Activated CD4-positive, alpha-beta T cell treated with anti-CD3 and anti-CD28 coated beads, Interleukin-2, amount 50 U/mL, for 1 hour (primary cell): ENCODE measurements at regions not wholly inside any gene's neighbourhood (a gene's known extent, or its start where the extent isn't known, plus 50 kb on each side); places are given as distances from the start of the nearest gene placed in this dataset.
"Not testable (repeated sequence)": the region's sequence is repeated elsewhere in the genome, so short reads cannot be mapped to it uniquely, and the experiment has no call there.

Experiments used
- DNase-seq: peaks from one replicate; pipeline ENCODE4 v3.0.0-alpha.2; 2020

DNA sequence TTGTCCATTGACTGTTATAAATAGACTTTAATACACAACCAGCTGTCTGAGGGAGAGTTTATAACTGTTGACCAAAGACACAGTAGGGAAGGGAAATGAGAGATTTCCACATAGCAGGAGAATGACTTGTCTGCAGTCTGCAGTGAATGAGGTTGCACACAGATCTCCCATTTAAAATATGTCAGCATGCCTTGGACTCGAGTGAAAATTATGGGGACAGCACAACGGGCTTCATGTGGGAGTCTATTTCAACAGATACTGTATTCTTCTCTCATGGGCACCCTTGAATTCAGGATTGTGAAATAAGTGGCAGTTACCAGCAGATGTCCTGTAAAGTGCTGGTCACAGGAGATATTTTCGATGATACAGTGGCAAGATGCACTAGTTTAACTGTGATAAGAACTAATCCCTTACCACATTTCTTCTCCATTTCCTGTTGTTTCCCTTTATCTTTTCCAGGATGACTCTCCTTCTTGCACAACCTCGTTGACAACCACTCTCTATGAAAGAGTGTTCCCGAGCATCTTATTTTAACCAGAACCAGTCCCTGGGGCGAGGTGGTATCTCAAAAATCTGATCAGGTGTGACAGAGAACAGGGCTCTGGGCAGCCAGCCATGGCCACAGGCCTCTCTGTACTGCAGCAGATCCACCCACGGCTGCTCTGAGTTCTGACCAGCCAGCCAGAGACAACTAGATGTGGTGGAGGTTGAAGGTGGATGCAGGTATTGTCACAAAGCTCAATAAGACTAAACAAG, 51.5 kb upstream of the MAP3K1 start:
- DNase-seq: no peak

DNA sequence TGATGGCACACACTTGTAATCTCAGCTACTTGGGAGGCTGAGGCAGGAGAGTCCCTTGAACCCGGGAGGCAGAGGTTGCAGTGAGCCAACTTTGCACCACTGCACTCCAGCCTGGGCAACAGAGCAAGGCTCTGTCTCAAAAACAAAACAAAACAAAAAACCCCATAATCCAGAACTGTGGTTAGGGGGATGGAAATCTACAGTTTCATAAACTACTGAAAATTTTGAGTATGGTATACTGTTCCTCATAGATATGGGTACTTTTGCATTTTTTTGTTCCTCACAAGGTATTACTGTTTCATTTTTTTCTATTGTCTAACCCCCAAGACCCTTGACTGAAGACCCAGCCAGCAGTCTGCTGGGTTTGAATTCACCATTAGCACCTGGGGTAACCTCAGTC, 52.2 kb upstream of the MAP3K1 start:
- no peak for DNase-seq

DNA sequence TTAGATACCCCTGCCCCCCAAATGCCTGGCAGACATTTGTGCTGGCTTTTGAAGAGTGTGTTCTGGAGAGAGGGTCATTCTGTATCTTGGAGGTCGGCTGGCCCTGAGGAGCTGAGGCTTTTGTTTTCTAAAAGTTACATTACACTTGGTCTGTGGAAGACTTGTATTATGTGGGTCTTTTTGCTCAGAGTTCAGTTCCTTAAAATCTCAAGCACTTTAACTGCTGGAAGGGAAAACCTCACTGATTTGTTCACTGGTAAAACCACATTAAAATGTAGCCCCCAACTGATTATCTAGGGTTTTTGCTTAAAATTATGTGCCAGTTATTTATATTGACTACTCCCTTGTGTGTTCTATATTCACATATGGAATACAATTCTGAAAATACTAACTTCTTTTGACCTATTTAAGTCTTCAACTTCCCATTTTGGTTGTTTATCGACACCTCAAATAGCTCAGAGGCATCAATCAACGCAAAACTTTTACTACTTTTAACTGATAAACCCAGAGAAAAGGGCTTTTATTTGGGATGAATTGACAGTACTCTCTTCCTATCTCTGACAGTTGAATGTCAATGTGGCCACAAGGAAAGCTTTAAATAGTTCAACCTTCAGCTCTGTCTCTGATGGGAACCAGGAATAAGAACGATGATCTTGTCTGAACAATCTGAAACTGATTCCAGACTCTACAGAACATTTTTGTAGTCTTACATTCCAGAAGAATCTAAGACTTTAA, 54.0 kb upstream of the MAP3K1 start:
- DNase-seq: no peak

DNA sequence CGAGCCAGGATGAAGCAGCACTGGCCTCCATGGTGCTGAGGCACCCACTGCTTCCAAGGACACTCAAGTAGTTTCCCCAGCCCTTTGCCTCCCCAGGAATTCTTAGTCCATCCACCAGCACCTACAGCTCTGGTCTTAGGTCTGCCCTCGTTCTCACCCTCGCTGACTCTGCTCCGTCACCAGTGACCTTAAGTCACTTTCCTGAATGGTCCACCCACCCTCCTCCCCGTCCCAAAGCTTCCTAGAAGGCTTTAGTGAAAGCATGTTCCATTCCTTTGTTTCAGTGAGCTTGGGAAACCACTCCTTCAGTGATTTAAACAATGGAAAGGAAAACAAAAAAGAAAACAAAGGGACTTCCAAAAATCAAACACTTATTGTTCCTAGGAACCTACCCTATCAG, 54.6 kb upstream of the MAP3K1 start:
- no peak for DNase-seq

DNA sequence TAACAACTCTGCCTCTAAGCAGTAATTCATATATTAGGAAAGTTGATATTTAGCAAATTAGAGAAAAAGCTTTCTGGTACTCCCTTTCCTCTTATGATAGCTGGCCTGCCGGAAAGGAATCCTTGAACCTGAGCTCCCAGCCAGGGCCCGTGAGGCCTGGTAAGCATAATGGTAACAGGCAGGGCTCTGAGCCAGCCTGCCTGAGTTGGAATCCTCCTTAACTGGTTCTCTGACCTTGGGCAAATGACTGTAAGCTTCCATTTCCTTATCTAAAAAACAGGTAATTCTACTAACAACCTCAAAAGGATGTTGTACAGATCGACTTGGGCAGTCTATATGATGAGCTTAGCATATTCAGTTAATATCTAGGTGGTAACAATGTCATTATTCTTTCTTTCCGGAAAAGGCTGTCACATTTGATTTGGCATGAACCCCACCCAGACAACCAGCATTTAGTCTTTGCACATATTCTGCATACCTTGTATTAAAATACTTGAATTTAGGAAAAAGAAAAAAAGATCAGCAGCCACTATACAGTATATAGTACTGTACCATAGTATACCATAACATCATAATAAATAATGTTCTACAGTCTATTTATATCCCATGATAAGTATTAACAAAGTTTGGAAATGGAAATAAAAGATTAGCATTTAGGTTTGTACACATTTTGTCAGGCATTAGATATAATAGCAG, 55.7 kb upstream of the MAP3K1 start:
- no peak for DNase-seq

DNA sequence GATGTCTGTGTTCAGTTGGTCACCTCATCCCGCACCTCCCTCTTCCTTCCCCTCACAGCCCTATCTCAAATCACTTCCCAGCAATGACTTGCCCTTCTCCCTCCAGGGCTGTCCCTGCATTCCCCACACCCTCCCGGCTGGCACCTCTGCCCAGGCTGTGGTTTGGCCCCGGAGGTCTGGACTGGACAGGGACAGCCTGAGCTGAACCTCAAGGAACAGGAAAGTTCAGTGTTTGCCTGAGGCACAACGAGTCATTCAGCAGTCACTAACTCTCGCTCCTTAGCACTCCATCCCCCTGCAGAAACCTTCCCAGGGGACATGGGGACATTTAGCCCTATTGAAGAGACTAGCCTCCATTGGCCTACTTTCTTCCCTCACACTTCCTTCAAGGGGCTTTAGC, 58.3 kb upstream of the MAP3K1 start:
- DNase-seq: no peak

DNA sequence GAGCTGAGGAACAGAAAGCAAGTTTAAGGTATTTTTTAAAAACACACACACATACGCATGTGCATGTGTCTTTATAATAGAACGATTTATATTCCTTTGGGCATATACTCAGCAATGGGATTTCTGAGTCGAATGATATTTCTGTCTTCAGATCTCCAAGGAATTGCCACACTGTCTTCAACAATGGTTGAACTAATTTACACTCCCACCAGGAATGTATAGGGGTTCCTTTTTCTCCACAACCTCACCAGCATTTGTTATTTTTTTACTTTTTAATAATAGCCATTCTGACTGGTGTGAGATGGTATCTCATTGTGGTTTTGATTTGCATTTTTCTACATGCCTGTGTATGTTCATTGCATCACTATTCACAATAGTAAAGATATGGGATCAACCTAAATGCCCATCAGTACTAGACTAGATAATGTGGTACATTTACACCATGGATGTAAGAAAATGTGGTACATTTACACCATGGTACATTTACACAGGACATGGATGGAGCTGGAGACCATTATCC, 60.3 kb upstream of the MAP3K1 start:
- DNase-seq: no peak

DNA sequence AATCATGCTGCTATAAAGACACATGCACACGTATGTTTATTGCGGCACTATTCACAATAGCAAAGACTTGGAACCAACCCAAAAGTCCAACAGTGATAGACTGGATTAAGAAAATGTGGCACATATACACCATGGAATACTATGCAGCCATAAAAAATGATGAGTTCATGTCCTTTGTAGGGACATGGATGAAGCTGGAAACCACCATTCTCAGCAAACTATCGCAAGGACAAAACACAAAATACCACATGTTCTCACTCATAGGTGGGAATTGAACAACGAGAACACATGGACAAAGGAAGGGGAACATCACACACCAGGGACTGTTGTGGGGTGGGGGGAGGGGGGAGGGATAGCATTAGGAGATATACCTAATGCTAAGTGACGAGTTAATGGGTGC, 61.8 kb upstream of the MAP3K1 start:
- DNase-seq: not testable (repeated sequence)

DNA sequence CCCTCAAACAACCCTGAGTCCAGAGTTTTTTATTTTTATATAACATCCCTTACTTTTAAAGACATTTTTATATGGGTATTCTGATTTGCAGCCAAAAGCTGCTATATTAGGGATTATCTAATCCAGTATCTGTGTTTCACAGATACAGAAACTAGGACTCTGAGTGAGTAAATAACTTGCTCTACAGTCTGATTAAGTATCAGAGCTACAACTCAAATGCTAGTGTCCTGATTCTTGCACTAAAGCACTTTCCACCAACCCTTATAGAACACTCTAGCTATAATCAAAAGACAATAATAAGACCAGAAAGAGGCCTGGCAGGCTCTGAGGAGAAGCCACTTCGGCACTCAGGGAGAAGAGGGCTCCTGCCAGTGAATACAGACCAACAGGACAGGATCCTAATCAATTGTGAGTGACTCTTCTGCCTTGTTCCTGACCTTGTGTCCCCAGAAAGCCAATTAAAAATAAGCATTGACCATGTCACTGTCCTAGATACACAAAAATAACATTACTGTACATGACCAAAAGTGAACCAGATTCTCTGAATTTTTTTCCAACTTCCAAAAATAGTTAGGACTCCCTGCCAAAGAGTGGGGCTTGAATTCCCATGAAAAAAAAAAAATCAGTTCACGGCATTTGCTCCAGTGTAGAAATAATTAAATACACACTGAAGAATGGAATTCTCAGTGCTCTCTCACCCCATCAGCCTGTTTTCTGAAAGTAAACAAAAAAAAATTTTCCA, 63.6 kb upstream of the MAP3K1 start:
- no peak for DNase-seq

DNA sequence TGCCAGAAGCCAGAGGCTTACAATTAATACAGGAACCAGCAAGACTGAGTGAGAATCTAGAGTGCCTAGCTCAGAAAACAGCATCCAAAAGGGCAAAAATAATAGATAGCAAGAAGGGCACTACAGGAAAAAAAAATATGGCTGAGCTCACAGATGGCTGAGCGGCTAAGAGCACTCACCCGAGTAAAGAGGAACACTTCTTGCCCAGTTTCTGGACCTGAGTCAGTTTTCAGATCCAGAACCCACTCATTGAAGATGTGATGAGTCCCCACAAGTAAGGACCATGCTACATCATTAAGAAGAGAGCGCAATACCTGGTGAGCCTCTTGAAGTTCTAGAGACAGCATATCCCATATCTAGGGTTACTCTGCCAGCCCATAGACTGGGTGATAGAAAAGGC, 65.5 kb upstream of the MAP3K1 start:
- DNase-seq: no peak

DNA sequence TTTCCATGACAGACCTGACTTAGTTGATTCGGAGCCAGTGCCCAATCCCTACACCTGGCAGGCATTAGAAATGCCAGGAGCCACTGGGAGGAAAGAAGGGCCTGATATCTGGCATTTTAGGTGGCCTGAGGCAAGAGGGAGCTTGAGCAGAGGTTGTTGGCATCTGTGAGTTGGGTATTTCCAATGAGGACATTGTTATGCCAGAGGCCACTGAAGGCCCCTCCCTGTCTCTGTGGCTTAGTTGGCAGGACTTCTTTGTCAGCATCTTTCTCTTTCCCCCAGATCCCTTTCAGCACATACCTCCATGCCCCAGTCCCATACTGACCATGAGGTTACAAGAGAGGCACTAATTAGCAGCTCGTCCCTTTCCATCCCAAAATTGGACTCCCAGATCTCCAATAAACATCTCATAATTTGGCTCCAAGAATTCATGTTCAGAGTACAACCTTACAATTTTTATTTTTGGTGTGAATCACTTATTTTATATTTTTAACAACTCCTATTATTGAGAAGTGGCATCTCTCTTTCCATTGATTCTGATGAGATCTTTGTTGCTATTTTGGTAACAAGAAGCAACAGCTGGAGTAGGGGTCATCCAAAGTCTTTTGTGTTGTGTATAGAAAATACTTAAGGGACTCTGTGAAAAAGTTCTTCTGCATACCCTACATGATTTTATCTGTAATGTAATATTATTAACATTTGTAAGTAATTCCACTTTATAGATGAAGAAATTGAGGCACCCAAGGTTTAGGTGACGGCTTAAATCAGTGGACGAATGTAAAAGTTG, 68.6 kb upstream of the MAP3K1 start:
- no peak for DNase-seq

DNA sequence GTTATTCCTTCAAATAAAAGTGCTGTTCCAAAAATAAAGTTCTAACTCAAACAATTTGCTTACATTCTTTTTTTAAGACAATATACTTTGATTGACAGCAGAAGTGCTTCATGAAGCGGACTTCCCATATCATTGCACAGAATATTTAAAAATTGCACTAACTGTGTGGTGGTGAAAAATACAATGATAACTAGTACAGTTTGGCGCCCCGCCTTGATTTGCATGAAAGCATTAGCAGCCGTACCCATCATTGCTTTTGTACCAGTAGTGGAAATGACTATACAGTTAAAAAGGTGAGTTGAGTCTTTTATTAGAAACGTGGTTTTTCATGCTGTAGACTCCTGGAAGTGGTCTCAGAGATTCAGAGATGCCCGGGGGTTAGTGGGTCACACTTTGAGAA, 69.5 kb upstream of the MAP3K1 start:
- no peak for DNase-seq

DNA sequence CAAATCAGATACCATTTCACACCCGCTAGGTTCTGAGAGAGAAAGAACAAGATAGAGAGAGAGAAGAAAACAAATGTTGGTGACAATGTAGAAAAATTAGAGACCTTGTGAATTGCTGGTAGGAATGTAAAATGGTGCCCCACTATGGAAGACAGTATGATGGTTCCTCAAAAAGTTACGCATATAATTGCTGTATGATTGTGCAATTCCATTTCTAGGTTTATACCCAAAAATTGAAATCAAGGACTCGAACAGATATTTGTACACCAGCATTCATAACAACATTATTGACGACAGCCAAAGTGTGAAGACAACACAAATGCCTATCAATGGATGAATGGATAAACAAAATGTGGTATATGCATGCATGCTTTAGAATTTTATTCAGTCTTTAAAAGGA, 74.5 kb upstream of the MAP3K1 start:
- no peak for DNase-seq

DNA sequence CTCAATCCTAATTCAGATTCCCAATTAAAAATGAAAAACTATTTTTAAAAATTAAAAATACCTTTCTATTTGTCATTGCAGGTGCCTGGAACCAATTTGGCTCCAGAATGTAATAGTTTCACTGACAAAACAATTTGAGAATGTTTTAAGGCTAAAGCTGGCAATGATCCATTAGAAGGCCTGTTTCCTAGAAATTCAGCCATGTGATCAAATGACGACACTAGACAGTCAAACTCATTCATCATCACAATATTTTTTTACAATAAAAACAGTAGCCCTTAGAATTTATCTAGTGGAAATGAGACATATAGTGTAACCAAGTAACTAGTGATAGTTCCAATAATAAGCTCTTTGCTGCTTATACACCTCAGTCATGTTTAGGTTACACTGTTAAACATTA, 75.4 kb upstream of the MAP3K1 start:
- no peak for DNase-seq

DNA sequence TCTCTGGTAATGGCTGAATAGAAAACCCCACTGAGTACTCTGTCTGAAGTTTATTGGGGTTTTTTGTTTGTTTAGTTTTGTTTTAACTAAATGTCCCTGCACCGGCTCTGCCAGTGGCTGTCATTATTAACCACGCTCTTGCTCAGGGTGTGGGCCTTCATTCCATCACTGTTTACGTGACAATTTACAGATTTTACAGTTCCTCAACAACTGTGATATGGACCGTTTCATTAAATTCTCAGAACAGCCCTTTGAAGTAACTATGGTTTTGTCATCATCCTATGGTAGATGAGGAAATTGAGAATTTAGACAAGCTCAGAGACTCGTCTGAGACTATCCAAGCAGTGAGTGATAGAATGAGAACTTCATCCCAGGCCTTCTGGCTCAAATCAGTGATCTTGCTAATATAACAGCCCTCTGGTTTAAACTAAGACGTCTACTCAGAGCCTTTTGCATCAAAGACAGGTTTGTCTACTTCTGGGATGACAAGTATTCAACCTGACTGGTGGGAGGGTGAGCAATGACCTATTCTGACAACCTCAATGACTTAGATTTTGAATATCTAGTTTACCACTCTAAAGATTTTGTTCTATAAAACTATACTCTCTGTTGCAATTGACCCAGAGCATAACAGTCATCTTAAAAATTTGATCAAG, 77.3 kb upstream of the MAP3K1 start:
- DNase-seq: no peak

DNA sequence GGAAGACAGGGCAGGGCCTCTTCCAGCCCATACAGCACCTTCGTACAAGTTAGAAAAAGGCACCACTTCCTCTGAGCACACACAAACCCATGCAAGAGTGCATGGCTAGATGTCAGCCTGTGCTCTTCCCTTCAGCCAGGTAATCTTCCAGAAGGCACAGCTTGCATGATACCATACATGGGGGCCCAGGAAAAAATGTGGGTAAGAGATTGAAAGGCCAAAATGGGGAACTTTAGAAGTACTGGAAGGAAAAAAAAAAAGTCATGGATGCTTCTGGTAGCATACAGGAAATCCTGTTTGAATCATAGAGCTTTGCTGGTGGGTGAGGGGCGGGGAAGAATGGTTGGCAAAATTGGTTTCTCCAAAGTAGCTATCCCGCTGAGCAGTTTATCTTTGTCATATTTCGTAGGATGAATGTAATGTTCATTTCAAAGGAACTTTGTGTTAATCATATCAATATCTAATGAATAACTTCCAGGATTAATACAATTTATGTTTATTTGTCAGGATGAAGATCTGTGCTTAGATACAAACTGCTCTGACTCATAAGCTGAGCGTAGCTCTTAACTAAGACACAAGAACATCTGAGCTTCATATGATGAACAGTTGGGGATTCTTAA, 78.2 kb upstream of the MAP3K1 start:
- DNase-seq: no peak

DNA sequence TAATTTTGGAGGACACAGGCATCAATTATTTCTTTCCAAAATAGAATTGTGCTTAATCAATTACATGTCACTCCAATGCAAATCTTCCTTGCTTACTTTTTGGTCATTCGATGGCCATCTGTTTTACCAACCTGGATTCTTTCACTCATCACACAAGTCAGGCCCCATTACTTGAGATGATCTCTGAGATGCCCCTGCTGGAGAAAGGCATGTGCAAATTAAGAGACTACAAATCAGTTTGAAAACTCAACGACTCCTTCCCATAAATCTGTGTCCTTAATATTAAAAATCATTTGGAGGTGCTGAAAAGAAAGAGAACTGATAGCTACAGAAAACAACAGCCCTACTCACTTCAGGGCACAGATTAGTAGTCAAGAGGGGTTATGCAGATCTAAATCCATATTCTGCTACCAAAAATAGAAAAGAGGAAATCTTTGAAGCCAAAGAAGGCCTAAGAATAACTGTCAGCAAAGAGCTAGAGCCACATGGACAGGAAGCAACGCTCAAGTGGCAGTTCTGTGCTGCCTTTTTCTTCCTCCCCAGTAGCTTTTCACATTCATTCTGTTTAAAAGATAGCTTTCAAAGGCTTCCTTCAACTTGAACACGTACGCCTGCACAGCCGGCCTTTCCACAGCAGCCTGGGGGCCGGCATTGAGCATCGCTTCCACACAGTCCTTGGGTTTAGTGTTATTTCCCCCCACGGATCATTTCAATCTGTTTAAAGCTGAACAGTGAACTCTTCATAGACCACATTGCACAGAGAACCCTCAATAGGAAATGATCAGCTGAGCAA, 79.3 kb upstream of the MAP3K1 start:
- no peak for DNase-seq

DNA sequence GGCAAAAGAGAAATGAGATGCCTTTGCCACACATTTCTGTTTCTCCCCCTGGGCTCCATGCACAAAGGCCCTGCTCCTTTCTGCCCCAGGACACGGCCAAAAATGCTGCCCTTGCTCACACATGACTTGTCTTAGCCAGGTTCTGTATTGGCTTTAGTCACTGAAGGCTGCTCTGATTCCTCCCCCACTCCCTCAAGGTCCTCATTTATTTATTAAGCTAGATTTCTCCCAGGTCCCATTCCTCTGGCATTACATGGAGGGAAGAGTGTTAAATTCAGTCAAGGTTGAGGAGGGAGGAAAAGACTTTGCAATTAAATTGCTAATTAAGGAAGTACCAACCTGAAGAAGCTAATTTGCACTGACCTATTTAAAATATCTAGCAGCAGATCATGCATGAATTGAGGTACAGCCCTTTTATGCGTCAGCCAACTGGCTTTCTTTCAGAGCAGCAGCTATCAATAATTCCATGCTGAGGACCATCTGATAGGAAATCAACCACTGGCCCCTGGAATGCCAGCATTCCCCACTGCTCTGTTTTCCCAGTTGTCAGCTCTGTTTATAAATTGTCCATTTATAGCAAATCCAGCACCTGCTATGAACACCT, 81.2 kb upstream of the MAP3K1 start:
- no peak for DNase-seq

DNA sequence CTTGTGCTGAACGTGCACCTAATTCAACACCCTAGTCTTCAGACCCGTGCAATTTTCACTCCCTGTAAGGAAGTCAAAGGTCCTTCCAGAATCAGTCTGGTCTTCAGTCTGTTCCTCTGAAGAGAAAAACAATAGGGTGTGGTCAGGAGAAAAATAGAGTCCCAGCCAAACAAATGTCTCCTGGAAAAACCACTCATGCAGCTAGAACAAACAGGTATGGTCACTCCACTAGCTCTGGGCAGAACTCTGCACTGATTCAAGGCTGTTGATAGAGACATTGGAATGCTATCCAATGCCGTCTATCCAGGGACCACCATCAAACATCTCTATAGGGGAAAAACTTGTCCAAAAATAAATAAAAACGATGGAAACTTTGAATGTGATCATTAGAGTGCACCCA, 81.8 kb upstream of the MAP3K1 start:
- no peak for DNase-seq

DNA sequence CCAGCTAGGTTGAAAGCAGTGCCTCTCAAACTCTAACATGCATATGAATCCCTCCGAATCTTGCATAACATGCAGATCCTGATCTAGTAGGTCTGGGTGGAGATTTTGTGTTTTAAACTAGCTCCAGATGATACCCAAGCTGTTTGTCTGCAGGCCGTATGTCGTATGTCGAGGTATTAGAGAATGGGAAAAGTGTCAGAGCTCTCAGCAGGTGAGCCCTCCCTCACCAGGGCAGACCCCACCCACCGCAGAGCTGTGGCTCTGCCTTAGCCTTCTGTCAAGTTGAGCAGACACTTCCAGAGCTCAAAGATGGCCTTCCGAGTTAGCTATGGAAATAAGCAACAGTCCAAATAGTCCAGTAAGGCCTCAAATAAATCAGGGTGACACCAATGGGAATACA, 83.2 kb upstream of the MAP3K1 start:
- no peak for DNase-seq
